Endometrium (tissue), 2 donors: ENCODE measurements at regions not wholly inside any gene's neighbourhood (a gene's known extent, or its start where the extent isn't known, plus 50 kb on each side); places are given as distances from the start of the nearest gene placed in this dataset.

ENCODE experiments used
- FAIRE-seq: peaks from 2 replicates; lab custom pipeline; 2012; peaks lifted over from hg19 to GRCh38; lab: Jason Lieb, UNC
- donor health status: control.
- donor health status: control.

GRCh38 chr18:66731890-66732289, 128.0 kb upstream of the CDH19 start:
- no peak for FAIRE-seq

GRCh38 chr18:66729442-66730239, 125.8 kb upstream of the CDH19 start:
- no peak for FAIRE-seq

DNA sequence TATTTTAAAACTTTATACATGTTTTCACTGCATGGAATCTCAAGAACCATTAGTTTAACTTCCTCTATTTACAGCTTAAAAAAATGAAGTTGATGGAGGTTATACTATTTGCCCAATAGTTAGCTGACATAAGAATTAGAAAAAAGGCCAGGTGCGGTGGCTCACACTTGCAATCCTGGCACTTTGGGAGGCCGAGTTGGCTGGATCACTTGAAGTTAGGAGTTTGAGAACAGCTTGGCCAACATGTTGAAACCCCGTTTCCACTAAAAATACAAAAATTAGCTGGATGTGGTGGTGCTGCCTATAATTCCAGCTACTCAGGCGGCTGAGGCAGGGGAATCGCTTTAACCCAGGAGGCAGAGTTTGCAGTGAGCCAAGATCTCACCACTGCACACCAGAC, 125.1 kb upstream of the CDH19 start:
- no peak for FAIRE-seq

DNA sequence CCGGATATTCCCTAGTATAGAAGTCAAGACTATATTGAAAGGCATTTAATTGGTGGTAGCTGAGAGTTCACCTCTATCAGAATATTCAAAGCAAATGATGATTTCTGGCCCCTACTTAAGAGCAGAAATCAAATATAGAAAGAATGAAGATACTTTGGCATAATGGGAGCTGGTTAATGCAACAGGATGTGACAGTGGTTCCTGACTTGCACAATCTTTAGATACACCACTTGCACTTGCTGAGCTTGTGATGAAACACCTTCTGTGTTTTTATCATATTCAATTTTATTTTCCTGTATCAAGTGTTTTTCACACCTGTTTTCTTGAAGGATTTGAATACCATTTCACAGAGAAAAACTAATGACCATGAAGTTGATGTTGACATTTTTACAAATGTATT, 124.1 kb upstream of the CDH19 start:
- no peak for FAIRE-seq

DNA sequence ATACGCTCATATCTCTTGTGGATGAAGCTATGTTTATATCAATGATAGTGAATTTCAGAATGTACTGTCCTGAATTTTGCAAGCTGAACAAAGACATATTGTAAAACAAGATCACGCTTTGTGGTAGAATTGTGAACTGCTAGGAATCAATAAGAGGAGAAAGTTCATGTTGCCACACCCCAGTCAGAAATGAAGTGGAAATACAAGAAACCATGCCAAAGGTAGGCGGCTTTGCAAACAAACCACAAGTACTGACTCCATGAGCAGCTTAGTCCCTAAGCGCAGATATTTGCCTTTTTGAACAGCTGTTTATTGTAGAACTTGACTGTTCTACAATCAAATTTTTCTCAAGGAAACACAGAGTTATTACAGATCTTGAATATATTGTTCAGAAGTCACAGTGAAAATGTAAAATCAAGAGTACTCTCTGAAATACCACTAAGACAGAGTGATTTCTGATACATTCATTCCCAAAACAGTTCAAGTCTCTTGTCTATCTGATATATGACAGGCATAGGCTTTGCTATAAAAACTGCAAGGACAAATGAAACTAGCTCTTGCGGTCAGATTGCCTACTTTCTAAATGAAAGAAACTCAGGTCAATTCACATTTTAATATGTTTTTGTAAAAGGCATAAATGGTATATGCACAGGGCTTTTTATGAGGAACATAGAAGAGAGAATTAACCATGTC, 120.9 kb upstream of the CDH19 start:
- no peak for FAIRE-seq

GRCh38 chr18:66722671-66723070, 118.8 kb upstream of the CDH19 start:
- FAIRE-seq = no peak

GRCh38 chr18:66708646-66709045, 104.8 kb upstream of the CDH19 start:
- FAIRE-seq = no peak

- no peak for FAIRE-seq
These were observed 103.6 kb upstream of the CDH19 start for GRCh38 chr18:66707473-66707872.

DNA sequence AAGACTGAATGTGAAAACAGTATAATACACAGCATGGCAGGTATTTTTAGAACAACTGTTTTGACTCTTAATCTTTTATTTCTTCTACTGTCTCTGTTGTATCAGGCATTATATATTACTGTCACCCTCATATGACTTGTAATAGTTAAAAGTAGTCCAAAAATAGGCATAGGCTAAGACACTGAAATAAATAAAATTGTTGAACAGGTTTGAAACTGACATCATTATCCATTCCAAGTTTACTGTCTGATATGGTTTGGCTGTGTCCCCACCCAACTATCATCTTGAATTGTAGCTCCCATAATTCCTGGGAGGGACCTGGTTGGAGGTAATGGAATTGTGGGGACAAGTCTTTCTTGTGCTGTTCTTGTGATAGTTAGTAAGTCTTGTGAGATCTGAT, 91.4 kb upstream of the CDH19 start:
- FAIRE-seq = no peak

DNA sequence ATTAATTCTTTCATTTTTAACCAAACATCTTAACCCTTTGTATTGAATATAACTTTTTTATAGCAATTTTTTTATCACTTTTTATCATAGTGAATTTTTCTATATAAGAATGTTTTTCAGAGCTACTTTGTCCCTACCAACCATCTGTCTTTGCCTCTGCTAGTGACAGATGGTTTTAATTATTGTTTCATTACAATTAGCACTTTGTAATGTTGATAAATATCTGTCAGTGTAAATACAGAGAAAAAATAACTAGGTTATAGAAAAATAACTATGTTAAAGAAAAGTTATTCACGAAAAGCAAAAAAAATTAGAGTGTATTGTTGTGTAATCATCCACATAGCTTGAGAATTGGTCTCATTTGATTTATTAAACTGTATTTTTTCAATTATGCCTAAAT, 91.0 kb upstream of the CDH19 start:
- FAIRE-seq = no peak

GRCh38 chr18:66687635-66688034, 83.7 kb upstream of the CDH19 start:
- no peak for FAIRE-seq

DNA sequence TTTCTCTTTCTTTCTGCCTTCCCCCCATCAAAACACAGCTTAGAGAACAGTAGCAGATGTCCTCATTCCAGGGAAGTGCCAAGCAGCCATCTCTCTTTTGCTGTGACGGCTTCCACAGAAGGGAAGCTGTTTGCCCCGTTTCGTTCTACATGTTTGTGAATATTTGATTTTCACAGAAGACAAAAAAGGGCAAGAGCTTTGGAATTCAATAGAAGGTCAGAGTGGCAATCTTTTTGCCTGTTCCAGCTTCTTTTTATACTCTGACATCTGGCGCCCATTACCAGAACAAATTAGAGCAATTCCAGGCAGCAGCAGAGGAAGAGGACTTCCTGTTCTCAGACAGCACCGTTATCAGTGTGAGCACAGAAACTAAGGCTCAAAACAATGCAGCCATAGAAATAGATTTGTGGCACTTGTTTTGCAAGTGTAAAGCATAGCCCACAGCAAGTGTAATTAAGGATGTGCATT, 79.0 kb upstream of the CDH19 start:
- no peak for FAIRE-seq

DNA sequence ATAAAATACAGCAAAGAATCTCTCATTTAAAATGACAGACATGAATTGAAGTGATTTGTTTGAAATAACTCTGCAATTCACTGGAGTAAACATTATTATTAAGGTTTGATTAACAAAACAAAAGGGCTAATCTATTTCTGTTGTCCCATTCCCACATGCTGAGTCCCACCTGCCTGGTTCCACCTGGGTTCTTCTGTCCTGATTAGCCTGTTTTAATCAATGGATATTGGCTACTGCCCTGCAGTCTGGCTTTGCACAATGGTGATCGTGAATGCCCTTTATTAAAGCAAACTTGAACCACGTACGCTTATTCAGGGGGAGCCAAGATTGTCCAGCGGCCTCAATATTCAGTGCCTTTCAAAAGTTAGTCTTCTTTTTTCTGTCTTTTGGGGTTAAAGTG, 72.8 kb upstream of the CDH19 start:
- FAIRE-seq = no peak

- no peak for FAIRE-seq
These were observed 70.4 kb upstream of the CDH19 start for GRCh38 chr18:66674286-66674685.

GRCh38 chr18:66668706-66669105, 64.8 kb upstream of the CDH19 start:
- no peak for FAIRE-seq

DNA sequence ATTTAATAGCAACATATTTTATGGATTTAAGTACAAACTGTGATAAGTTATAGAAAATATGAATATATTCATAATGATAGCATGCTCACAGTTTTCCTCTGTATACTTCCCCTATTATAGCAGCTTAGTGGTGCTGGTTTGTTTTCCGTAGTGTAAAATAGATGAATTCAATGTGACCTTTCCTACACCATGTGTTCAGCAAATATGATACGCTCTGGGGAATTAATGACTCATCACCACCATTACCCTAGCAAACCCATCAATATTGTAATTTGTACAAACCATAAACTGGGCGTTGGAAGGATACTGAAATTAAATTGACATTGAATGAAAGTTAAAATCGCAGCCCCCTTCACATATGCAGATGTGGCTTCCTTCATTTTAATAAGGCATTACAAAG, 58.7 kb upstream of the CDH19 start:
- FAIRE-seq = no peak

DNA sequence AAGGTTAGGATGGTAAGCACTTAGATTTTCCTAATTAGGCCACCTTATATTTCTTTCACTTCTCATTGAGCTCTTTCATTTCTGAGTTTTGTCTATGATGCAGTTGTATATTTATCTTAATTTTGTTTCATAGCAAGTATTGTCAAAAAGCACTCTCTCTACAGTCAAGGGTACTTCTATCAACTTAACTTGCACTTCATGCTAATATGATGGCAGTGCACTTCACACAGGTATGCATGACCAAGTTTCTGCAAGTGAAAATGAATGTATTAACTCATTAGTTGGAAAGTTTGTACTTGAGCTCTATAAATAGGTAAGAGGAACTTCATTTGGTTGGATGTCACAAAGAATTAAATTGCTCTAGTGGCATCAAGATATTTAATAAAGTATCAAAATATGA, 51.5 kb upstream of the CDH19 start:
- FAIRE-seq = no peak
